ENCODE measurements at regions not wholly inside any gene's neighbourhood (a gene's known extent, or its start where the extent isn't known, plus 50 kb on each side); places are given as distances from the start of the nearest gene placed in this dataset.

- no peak for DNase-seq
Measured at GRCh38 chr20:40203032-40203431, 486.0 kb downstream of the MAFB start.

GRCh38 chr20:40197691-40198090, 491.3 kb downstream of the MAFB start:
- no peak for DNase-seq

GRCh38 chr20:40196846-40197436, 492.1 kb downstream of the MAFB start:
- no peak for DNase-seq

GRCh38 chr20:40195742-40196141, 493.3 kb downstream of the MAFB start:
- DNase-seq = no peak

GRCh38 chr20:40192529-40192928, 496.5 kb downstream of the MAFB start:
- no peak for DNase-seq

GRCh38 chr20:40192081-40192480, 497.0 kb downstream of the MAFB start:
- DNase-seq = no peak

GRCh38 chr20:40191573-40191972, 497.5 kb downstream of the MAFB start:
- no peak for DNase-seq

- DNase-seq = no peak
Measured at GRCh38 chr20:40189621-40190020, 499.4 kb downstream of the MAFB start.

GRCh38 chr20:40188319-40188718, 500.7 kb downstream of the MAFB start:
- no peak for DNase-seq

GRCh38 chr20:40186826-40187225, 502.2 kb downstream of the MAFB start:
- DNase-seq = no peak

- no peak for DNase-seq
Measured at GRCh38 chr20:40181676-40182075, 507.4 kb downstream of the MAFB start.

- DNase-seq = no peak
Measured at GRCh38 chr20:40176098-40176841, 512.8 kb downstream of the MAFB start.

- DNase-seq = no peak
Measured at GRCh38 chr20:40175296-40175695, 513.7 kb downstream of the MAFB start.

GRCh38 chr20:40173872-40174271, 515.2 kb downstream of the MAFB start:
- DNase-seq = no peak

GRCh38 chr20:40168981-40169620, 519.9 kb downstream of the MAFB start:
- no peak for DNase-seq

- no peak for DNase-seq
Measured at GRCh38 chr20:40161391-40161790, 527.6 kb downstream of the MAFB start.

GRCh38 chr20:40160097-40160550, 528.9 kb downstream of the MAFB start:
- DNase-seq = peak in 1 of 2 experiments; percentile 22

- no peak for DNase-seq
Measured at GRCh38 chr20:40159276-40159675, 529.8 kb downstream of the MAFB start.

- DNase-seq = no peak
Measured at GRCh38 chr20:40156600-40157317, 532.3 kb downstream of the MAFB start.

GRCh38 chr20:40154514-40154913, 534.5 kb downstream of the MAFB start:
- DNase-seq = no peak

- DNase-seq = no peak
Measured at GRCh38 chr20:40148886-40149285, 540.1 kb downstream of the MAFB start.

- no peak for DNase-seq
Measured at GRCh38 chr20:40146071-40146470, 543.0 kb downstream of the MAFB start.

GRCh38 chr20:40144581-40144980, 544.5 kb downstream of the MAFB start:
- no peak for DNase-seq

GRCh38 chr20:40134176-40134575, 554.9 kb downstream of the MAFB start:
- no peak for DNase-seq

Data from NCI-H2081 (cell line).